PC-3 (cell line): ENCODE measurements at regions not wholly inside any gene's neighbourhood (a gene's known extent, or its start where the extent isn't known, plus 50 kb on each side); places are given as distances from the start of the nearest gene placed in this dataset.

Experiments used
- CTCF ChIP-seq: fragments of 300-600 bp; sonication (generic); conservative IDR thresholded peaks from 2 replicates; pipeline ENCODE4 v1.5.1; 2017; ENCODE audit warnings: antibody characterized with exemption, low read depth, mild to moderate bottlenecking, low read length
- EZH2phosphoT487 ChIP-seq: fragments of 300-600 bp; sonication (generic); IDR thresholded peaks from 2 replicates; pipeline ENCODE4 v1.6.1; 2018; ENCODE audit warnings: mild to moderate bottlenecking, antibody characterized with exemption, low read length, borderline replicate concordance

GRCh38 chr9:2923766-2924379, 80.0 kb upstream of the PUM3 start:
- TF ChIP-seq CTCF (no peak), EZH2phosphoT487 (no peak)
